Left ventricle myocardium inferior (tissue), 1 donor: ENCODE measurements at regions not wholly inside any gene's neighbourhood (a gene's known extent, or its start where the extent isn't known, plus 50 kb on each side); places are given as distances from the start of the nearest gene placed in this dataset.

Experiments used
- DNase-seq: peaks from one replicate; pipeline ENCODE4 v3.0.0-alpha.2; 2020
- H3K27ac ChIP-seq: fragments of 200-600 bp; replicated peaks from 2 replicates; pipeline ENCODE4 v1.8.0; 2021
- H3K27me3 ChIP-seq: fragments of 200-600 bp; 2 replicates; pipeline ENCODE4 v1.8.0; 2021; ENCODE audit warnings: low read depth
- H3K36me3 ChIP-seq: fragments of 200-600 bp; 2 replicates; pipeline ENCODE4 v1.8.0; 2021
- H3K4me1 ChIP-seq: fragments of 200-600 bp; 2 replicates; pipeline ENCODE4 v1.8.0; 2021
- H3K4me3 ChIP-seq: fragments of 200-600 bp; 2 replicates; pipeline ENCODE4 v1.8.0; 2021; ENCODE audit warnings: mild to moderate bottlenecking, moderate library complexity
- H3K9me3 ChIP-seq: fragments of 200-600 bp; replicated peaks from 2 replicates; pipeline ENCODE4 v1.8.0; 2021
- CTCF ChIP-seq: fragments of 200-600 bp; IDR thresholded peaks from 2 replicates; pipeline ENCODE4 v1.8.0; 2021; ENCODE audit warnings: antibody characterized with exemption, mild to moderate bottlenecking, borderline replicate concordance
- intact Hi-C: fragments of 100-400 bp; cut with micrococcal nuclease; formaldehyde crosslinking; loops from one replicate; pipeline ENCODE4 v1.11.0; 2022
- donor health status: DM: no; HTN: yes; CAD: no; lungs with severe emphysema.

GRCh38 chr9:111263116-111263515 is 66.9 kb downstream of the OR2K2 start:
- intact Hi-C loops: no loop called here

GRCh38 chr9:111258875-111259271 is 71.2 kb downstream of the OR2K2 start:
- H3K4me3 ChIP-seq: no peak overlapping the region
- H3K9me3 ChIP-seq: no peaks in the 10 kb centered on the region
- TF ChIP-seq CTCF: no peak
- intact Hi-C loops: no loop called here
- no peak overlapping the region for H3K27ac ChIP-seq
- no peak for DNase-seq
- H3K27me3 ChIP-seq: no peaks in the 10 kb centered on the region
- H3K4me1 ChIP-seq: no peaks in the 10 kb centered on the region
- no peaks in the 10 kb centered on the region for H3K36me3 ChIP-seq

More at GRCh38 chr9:111263116-111263515, 66.9 kb downstream of the OR2K2 start:
- no peak for DNase-seq
- Histone ChIP-seq H3K27me3 (no peaks in the 10 kb centered on the region), H3K4me1 (no peaks in the 10 kb centered on the region), H3K4me3 (no peak overlapping the region), H3K9me3 (peaks cover 9% of the 10 kb centered on the region), H3K27ac (no peak overlapping the region), H3K36me3 (no peaks in the 10 kb centered on the region)
- no peak for TF ChIP-seq CTCF

GRCh38 chr9:111258209-111258874 is 71.7 kb downstream of the OR2K2 start:
- Histone ChIP-seq H3K27ac (no peak overlapping the region), H3K4me1 (no peaks in the 10 kb centered on the region), H3K27me3 (no peaks in the 10 kb centered on the region), H3K36me3 (no peaks in the 10 kb centered on the region), H3K4me3 (no peak overlapping the region), H3K9me3 (no peaks in the 10 kb centered on the region)
- no peak for DNase-seq
- intact Hi-C loops: no loop called here
- TF ChIP-seq CTCF: no peak

GRCh38 chr9:111253742-111254437 is 76.1 kb downstream of the OR2K2 start:
- no peak for TF ChIP-seq CTCF
- H3K27me3 ChIP-seq: no peaks in the 10 kb centered on the region
- H3K4me3 ChIP-seq: no peak overlapping the region
- no peaks in the 10 kb centered on the region for H3K9me3 ChIP-seq
- no peaks in the 10 kb centered on the region for H3K4me1 ChIP-seq
- DNase-seq: no peak
- no peaks in the 10 kb centered on the region for H3K36me3 ChIP-seq
- H3K27ac ChIP-seq: no peak overlapping the region
- intact Hi-C loops: no loop called here

- intact Hi-C loops: no loop called here
- Histone ChIP-seq H3K9me3 (no peaks in the 10 kb centered on the region), H3K4me3 (no peak overlapping the region), H3K27me3 (no peaks in the 10 kb centered on the region), H3K4me1 (no peaks in the 10 kb centered on the region), H3K36me3 (no peaks in the 10 kb centered on the region), H3K27ac (no peak overlapping the region)
- no peak for DNase-seq
- TF ChIP-seq CTCF: no peak
These were observed 78.9 kb downstream of the OR2K2 start for GRCh38 chr9:111250875-111251842.
